ENCODE measurements at regions not wholly inside any gene's neighbourhood (a gene's known extent, or its start where the extent isn't known, plus 50 kb on each side); places are given as distances from the start of the nearest gene placed in this dataset.

- no peak for TF ChIP-seq CTCF (IDR thresholded peaks at IDR 0.05)
- no peak for TF ChIP-seq ZFX (IDR thresholded peaks at IDR 0.05; ENCODE audit: borderline replicate concordance)
Measured at GRCh38 chr16:51390877-51391276, 239.8 kb upstream of the SALL1 start.
